A673 (cell line): ENCODE measurements at regions not wholly inside any gene's neighbourhood (a gene's known extent, or its start where the extent isn't known, plus 50 kb on each side); places are given as distances from the start of the nearest gene placed in this dataset.

Experiments
- BruUV-seq: library from RNA; stranded (reverse); fragments of 400-500 nt; replicated peaks from 2 replicates; lab custom pipeline; 2021; lab: Mats Ljungman, UMichigan
- CTCF ChIA-PET: fragments of 300-600 bp; sonication (Branson Sonifier 250); formaldehyde crosslinking; loops from one replicate; lab custom pipeline; 2022; ENCODE audit warnings: antibody characterized with exemption; lab: Charles Lee
- POLR2A ChIA-PET: fragments of 300-600 bp; sonication (Branson Sonifier 250); formaldehyde crosslinking; loops from one replicate; lab custom pipeline; 2022; ENCODE audit warnings: antibody characterized with exemption; ENCODE audit not compliant: low non-redundant PET; lab: Charles Lee
- DNase-seq: peaks from one replicate; pipeline ENCODE4 v3.0.0-alpha.2; 2015; ENCODE audit warnings: low spot score
- H3K27ac ChIP-seq: fragments of 200-600 bp; sonication (generic); 2 replicates; pipeline ENCODE4 v1.5.1; 2016; ENCODE audit warnings: mixed run types, low read depth, mild to moderate bottlenecking, mixed read lengths, antibody characterized with exemption, low read length; ENCODE audit not compliant: poor library complexity, severe bottlenecking
- H3K27me3 ChIP-seq: fragments of 200-600 bp; sonication (generic); replicated peaks from 2 replicates; pipeline ENCODE4 v1.6.1; 2017; ENCODE audit warnings: mixed run types, low read depth, mild to moderate bottlenecking, mixed read lengths, antibody characterized with exemption, low read length; ENCODE audit not compliant: insufficient read depth, poor library complexity
- H3K36me3 ChIP-seq: fragments of 200-600 bp; sonication (generic); 2 replicates; pipeline ENCODE4 v1.6.1; 2016; ENCODE audit warnings: mixed run types, mild to moderate bottlenecking, mixed read lengths, antibody characterized with exemption, low read length; ENCODE audit not compliant: insufficient read depth, poor library complexity, severe bottlenecking
- H3K4me1 ChIP-seq: fragments of 200-600 bp; sonication (generic); 2 replicates; pipeline ENCODE4 v1.6.1; 2017; ENCODE audit warnings: mixed run types, mild to moderate bottlenecking, mixed read lengths, antibody characterized with exemption, low read length; ENCODE audit not compliant: insufficient read depth, poor library complexity, severe bottlenecking
- H3K4me3 ChIP-seq: fragments of 200-600 bp; sonication (generic); 2 replicates; pipeline ENCODE4 v1.5.1; 2016; ENCODE audit warnings: low read depth, mixed run types, mild to moderate bottlenecking, mixed read lengths, low read length; ENCODE audit not compliant: poor library complexity, severe bottlenecking
- H3K9me3 ChIP-seq: fragments of 200-600 bp; sonication (generic); 2 replicates; pipeline ENCODE4 v1.6.1; 2016; ENCODE audit warnings: mixed run types, low read depth, mild to moderate bottlenecking, mixed read lengths, antibody characterized with exemption, low read length; ENCODE audit not compliant: poor library complexity, severe bottlenecking
- EZH2 ChIP-seq: fragments of 200-600 bp; sonication (generic); IDR thresholded peaks from 2 replicates; pipeline ENCODE4 v1.6.1; 2017; ENCODE audit warnings: borderline replicate concordance, low read depth, mild to moderate bottlenecking, mixed read lengths, antibody characterized with exemption, low read length; ENCODE audit not compliant: poor library complexity, severe bottlenecking
- intact Hi-C: fragments of 100-400 bp; cut with micrococcal nuclease; formaldehyde crosslinking; loops from one replicate; pipeline ENCODE4 v1.10.0; 2022; ENCODE audit not compliant: unreplicated experiment
- TF ChIP-seq, protein P1 (sequence below): fragments of 300-800, 200-600 bp; sonication (generic); conservative IDR thresholded peaks from 2 replicates; pipeline ENCODE4 v1.5.1; 2017; ENCODE audit warnings: low read depth, mild to moderate bottlenecking, antibody characterized with exemption, low read length, moderate library complexity, mixed read lengths

GRCh38 chr7:53877688-53878087 is 664.5 kb upstream of the VSTM2A start:
- H3K4me3 ChIP-seq: no peak overlapping the region
- POLR2A ChIA-PET: no interaction called here
- no TSS peak for BruUV-seq
- H3K36me3 ChIP-seq: no peaks in the 10 kb centered on the region
- CTCF ChIA-PET: no interaction called here
- H3K27me3 ChIP-seq: no peaks in the 10 kb centered on the region
- no peaks in the 10 kb centered on the region for H3K4me1 ChIP-seq
- H3K27ac ChIP-seq: no peak overlapping the region
- DNase-seq: no peak
- intact Hi-C loops: no loop called here
- H3K9me3 ChIP-seq: peaks cover 21% of the 10 kb centered on the region
- no peak for TF ChIP-seq EZH2
- TF ChIP-seq, protein P1, sequence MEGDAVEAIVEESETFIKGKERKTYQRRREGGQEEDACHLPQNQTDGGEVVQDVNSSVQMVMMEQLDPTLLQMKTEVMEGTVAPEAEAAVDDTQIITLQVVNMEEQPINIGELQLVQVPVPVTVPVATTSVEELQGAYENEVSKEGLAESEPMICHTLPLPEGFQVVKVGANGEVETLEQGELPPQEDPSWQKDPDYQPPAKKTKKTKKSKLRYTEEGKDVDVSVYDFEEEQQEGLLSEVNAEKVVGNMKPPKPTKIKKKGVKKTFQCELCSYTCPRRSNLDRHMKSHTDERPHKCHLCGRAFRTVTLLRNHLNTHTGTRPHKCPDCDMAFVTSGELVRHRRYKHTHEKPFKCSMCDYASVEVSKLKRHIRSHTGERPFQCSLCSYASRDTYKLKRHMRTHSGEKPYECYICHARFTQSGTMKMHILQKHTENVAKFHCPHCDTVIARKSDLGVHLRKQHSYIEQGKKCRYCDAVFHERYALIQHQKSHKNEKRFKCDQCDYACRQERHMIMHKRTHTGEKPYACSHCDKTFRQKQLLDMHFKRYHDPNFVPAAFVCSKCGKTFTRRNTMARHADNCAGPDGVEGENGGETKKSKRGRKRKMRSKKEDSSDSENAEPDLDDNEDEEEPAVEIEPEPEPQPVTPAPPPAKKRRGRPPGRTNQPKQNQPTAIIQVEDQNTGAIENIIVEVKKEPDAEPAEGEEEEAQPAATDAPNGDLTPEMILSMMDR: no peak

GRCh38 chr7:53900856-53901528 is 641.2 kb upstream of the VSTM2A start:
- no peak for TF ChIP-seq EZH2
- TF ChIP-seq, protein P1: no peak
- intact Hi-C loops: no loop called here
- no peak overlapping the region for H3K4me3 ChIP-seq
- ChIA-PET CTCF (no interaction called here), POLR2A (no interaction called here)
- no peaks in the 10 kb centered on the region for H3K27me3 ChIP-seq
- BruUV-seq: no TSS peak
- H3K4me1 ChIP-seq: no peaks in the 10 kb centered on the region
- H3K27ac ChIP-seq: no peak overlapping the region
- H3K36me3 ChIP-seq: no peaks in the 10 kb centered on the region
- DNase-seq: no peak
- peaks cover 42% of the 10 kb centered on the region for H3K9me3 ChIP-seq

- Histone ChIP-seq H3K4me1 (no peaks in the 10 kb centered on the region), H3K36me3 (no peaks in the 10 kb centered on the region), H3K4me3 (no peak overlapping the region), H3K27me3 (no peaks in the 10 kb centered on the region), H3K27ac (no peak overlapping the region), H3K9me3 (peaks cover 52% of the 10 kb centered on the region)
- no peak for DNase-seq
- BruUV-seq: no TSS peak
- ChIA-PET POLR2A (no interaction called here), CTCF (no interaction called here)
- TF ChIP-seq, protein P1: no peak
- TF ChIP-seq EZH2: no peak
- intact Hi-C loops: no loop called here
These were observed 637.8 kb upstream of the VSTM2A start for GRCh38 chr7:53904355-53904754.
